ENCODE measurements at regions not wholly inside any gene's neighbourhood (a gene's known extent, or its start where the extent isn't known, plus 50 kb on each side); places are given as distances from the start of the nearest gene placed in this dataset.

- CTCF ChIA-PET, result interaction anchor here (0.7 to 16.6 kb wide), 6 partner anchors 19 to 530 kb away, joined by 3 to 218 read pairs (median 48); no protein-coding TSS in a partner anchor
- Histone ChIP-seq H4K20me1 (ENCODE audit: control insufficient read depth, insufficient read depth) (no peaks in the 10 kb centered on the region), H3K9me3 (replicated peaks; ENCODE audit: control insufficient read depth, insufficient read depth, low read length) (no peaks in the 10 kb centered on the region; the same call in 2 of the 3 replicates), H3K4me2 (ENCODE audit: control insufficient read depth, insufficient read depth) (no peak overlapping the region), H3K36me3 (ENCODE audit: control insufficient read depth in 2 of 2, insufficient read depth in 2 of 2, low read length in 1 of 2) (no peaks in the 10 kb centered on the region), H3K4me3 (no peak overlapping the region), H2AFZ (ENCODE audit: control insufficient read depth, low read depth, low read length) (no peak overlapping the region), H3K79me2 (ENCODE audit: control insufficient read depth, insufficient read depth, low read length) (no peaks in the 10 kb centered on the region), H3K9ac (ENCODE audit: control insufficient read depth, insufficient read depth, low read length) (no peak overlapping the region), H3K27me3 (replicated peaks in 1 of 2; ENCODE audit: control insufficient read depth in 2 of 2, insufficient read depth in 2 of 2, low read length in 1 of 2) (no peaks in the 10 kb centered on the region), H3K4me1 (ENCODE audit: control insufficient read depth, insufficient read depth, low read length) (peaks cover 24% of the 10 kb centered on the region), H3K27ac (ENCODE audit: control insufficient read depth, insufficient read depth) (no peak overlapping the region)
- SMC1A ChIA-PET (ENCODE audit: uncharacterized antibody, unreplicated experiment), result interaction anchor here (0.6 to 19.9 kb wide), 12 partner anchors 9 to 640 kb away, joined by 3 to 435 read pairs (median 26); partner anchors contain the start of gene SLC39A10
- in situ Hi-C loops (cut with MboI) (no loop called here), intact Hi-C loops (cut with micrococcal nuclease; ENCODE audit: unreplicated experiment) (loop anchor here (2.0 to 10.0 kb wide), 4 partner anchors 33 to 707 kb away; no protein-coding TSS in a partner anchor)
- RAD21 ChIA-PET (ENCODE audit: unreplicated experiment), result interaction anchor here (4.6 to 8.9 kb wide), 5 partner anchors 21 to 218 kb away, joined by 23 to 282 read pairs (median 98); partner anchors contain the start of gene SLC39A10
- TF ChIP-seq SP1 (IDR thresholded peaks at IDR 0.05; ENCODE audit: low read depth, low read length), result no peak
- no peak for TF ChIP-seq PBX3 (IDR thresholded peaks at IDR 0.05; ENCODE audit: insufficient replicate concordance, low read depth, low read length)
- TF ChIP-seq ASH2L (IDR thresholded peaks at IDR 0.05; ENCODE audit: borderline replicate concordance, low read depth), result no peak
- no peak for TF ChIP-seq NR2F1 (conservative IDR thresholded peaks at IDR 0.05)
- no peak for TF ChIP-seq TARDBP (IDR thresholded peaks at IDR 0.05; ENCODE audit: borderline replicate concordance)
- no peak for TF ChIP-seq SPI1 (IDR thresholded peaks at IDR 0.05; ENCODE audit: borderline replicate concordance, insufficient read depth, low read depth, low read length)
- no peak for TF ChIP-seq NR2C1 (IDR thresholded peaks at IDR 0.05)
- no peak for TF ChIP-seq PKNOX1 (IDR thresholded peaks at IDR 0.05)
- TF ChIP-seq E4F1 (IDR thresholded peaks at IDR 0.05; ENCODE audit: borderline replicate concordance, partially characterized antibody), result no peak
- no peak for TF ChIP-seq KDM1A (IDR thresholded peaks at IDR 0.05; ENCODE audit: borderline replicate concordance)
- no peak for TF ChIP-seq HDAC6 (IDR thresholded peaks at IDR 0.05; ENCODE audit: unreplicated experiment)
- TF ChIP-seq GABPA (IDR thresholded peaks at IDR 0.05; ENCODE audit: low read depth), result no peak
- TF ChIP-seq SMC3 (IDR thresholded peaks at IDR 0.05; ENCODE audit: borderline replicate concordance, low read length), result no peak
- TF ChIP-seq NRF1 (conservative IDR thresholded peaks at IDR 0.05; ENCODE audit: low read depth, low read length), result no peak
- TF ChIP-seq CREB1 (IDR thresholded peaks at IDR 0.05; ENCODE audit: low read depth), result no peak
- TF ChIP-seq BCL11A (IDR thresholded peaks at IDR 0.05; ENCODE audit: low read depth, low read length), result no peak
- TF ChIP-seq ZNF207 (IDR thresholded peaks at IDR 0.05; ENCODE audit: borderline replicate concordance), result no peak
- no peak for TF ChIP-seq ZNF622 (IDR thresholded peaks at IDR 0.05)
- WGBS (ENCODE audit: insufficient coverage, insufficient replicate concordance, low lambda C conversion rate, missing lambda C conversion rate), result 100% methylated on average over 3 of the region's 3 CpGs
- POLR2A ChIA-PET, result interaction anchor here (0.6 to 8.6 kb wide), 6 partner anchors 10 to 118 kb away, joined by 3 to 109 read pairs (median 4); partner anchors contain the start of gene SLC39A10
- FAIRE-seq (no peak), DNase-seq (ENCODE audit: low read depth, low spot score) (no peak), ATAC-seq (no peak)
- BruUV-seq (replicated peaks), result no TSS peak
These were observed 119.2 kb upstream of the SLC39A10 start for GRCh38 chr2:195537811-195538210.

All from GM12878 (cell line).